ENCODE measurements at regions not wholly inside any gene's neighbourhood (a gene's known extent, or its start where the extent isn't known, plus 50 kb on each side); places are given as distances from the start of the nearest gene placed in this dataset.

DNA sequence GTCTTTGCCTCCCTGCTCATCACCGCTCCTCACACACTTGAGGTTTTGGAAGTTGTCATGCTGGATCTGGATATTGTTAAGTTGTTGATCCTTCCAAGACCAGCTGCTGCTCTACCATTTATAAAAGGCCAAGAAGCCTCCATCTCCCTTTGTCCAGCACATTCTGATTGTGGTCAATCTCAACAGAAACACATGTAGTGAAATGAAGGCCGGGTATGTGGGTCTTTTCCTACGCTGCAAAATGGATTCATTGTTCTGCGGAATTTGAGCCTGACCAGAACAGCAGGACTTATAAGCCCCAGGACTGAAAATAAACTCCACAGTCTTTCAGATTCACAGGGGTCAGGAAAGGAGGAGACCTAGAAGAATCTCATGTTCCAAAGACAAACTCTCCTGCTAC is 238.4 kb downstream of the CMPK2 start:
- no peak for TF ChIP-seq POLR2AphosphoS5 (IDR thresholded peaks at IDR 0.05; ENCODE audit: low read depth, low read length)
- no peak for TF ChIP-seq FOXP2 (optimal IDR thresholded peaks at IDR 0.05; ENCODE audit: borderline replicate concordance, extremely low read depth, extremely low read length, insufficient read depth)
- no peak for TF ChIP-seq TAF1 (IDR thresholded peaks at IDR 0.05; ENCODE audit: borderline replicate concordance, insufficient read depth, low read length)

Data from PFSK-1 (cell line).